HG02678 (cell line): ENCODE measurements at regions not wholly inside any gene's neighbourhood (a gene's known extent, or its start where the extent isn't known, plus 50 kb on each side); places are given as distances from the start of the nearest gene placed in this dataset.

Experiments used
- ATAC-seq: cut with Tn5 transposase; IDR thresholded peaks from one replicate; pipeline ENCODE4 v1.9.1; 2021; ENCODE audit warnings: mild to moderate bottlenecking, moderate library complexity; ENCODE audit not compliant: unreplicated experiment

DNA sequence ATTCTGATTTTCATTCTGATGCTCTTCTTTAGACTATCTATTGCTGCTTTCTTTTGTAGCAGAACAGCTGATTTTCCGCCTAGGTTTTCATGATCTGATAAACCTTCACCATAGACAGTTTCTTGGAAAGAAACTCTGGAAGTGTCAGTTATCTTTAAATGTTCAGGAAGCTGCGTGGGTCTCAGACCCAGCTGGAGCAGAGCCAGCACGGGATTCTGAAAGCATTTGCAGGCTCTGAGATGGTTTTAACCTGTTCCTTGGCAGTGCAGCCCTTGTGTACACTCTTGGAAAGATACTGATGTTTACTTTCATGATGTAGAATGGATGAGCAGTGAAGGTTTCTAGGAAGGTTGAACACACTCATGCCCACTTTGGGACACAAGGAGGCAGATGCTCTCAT lies 178.0 kb upstream of the DMRT1 start:
- no peak for ATAC-seq

DNA sequence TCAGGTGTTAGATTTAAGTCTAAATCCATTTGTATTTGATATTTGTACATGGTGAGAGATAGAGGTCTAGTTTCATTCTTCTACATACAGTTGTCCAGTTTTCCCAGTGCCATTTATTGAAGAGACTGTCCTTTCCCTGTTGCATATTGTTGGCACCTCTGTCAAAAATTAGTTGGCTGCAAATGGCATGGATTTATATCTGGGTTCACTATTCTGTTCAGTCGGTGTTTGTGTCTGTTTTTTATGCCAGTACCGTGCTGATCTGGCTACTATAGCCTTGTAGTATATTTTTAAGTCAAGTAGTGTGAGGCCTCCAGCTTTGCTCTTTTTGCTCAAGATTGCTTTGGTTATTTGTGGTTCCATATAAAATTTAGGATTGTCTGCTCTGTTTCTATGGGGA lies 176.2 kb upstream of the DMRT1 start:
- ATAC-seq: no peak

DNA sequence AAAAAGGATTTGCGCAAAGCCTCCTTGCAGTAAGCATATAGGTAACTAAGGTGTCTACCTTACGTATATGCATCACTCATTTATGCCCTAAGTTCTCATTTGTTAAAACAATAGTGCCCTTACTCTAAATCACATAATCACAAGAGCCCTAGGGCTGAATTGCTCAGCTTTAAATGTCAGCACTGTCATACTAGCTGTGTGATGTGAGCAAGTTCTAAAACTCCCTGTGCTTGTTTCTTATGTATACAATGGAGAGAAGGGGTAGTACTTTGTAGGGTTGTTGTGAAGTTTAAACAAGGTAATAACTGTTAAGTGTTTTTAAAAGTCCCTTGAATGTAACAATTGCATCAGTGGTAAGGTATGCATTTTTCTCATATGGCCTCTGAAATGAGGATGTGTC lies 169.5 kb upstream of the DMRT1 start:
- ATAC-seq: no peak

GRCh38 chr9:672851-673250 lies 168.6 kb upstream of the DMRT1 start:
- no peak for ATAC-seq

- no peak for ATAC-seq
Measured at GRCh38 chr9:673264-673965, 168.1 kb upstream of the DMRT1 start.

GRCh38 chr9:673966-674526 lies 167.5 kb upstream of the DMRT1 start:
- ATAC-seq: no peak

GRCh38 chr9:675697-676370 lies 165.7 kb upstream of the DMRT1 start:
- no peak for ATAC-seq

- no peak for ATAC-seq
Measured at GRCh38 chr9:676780-677438, 164.6 kb upstream of the DMRT1 start.

DNA sequence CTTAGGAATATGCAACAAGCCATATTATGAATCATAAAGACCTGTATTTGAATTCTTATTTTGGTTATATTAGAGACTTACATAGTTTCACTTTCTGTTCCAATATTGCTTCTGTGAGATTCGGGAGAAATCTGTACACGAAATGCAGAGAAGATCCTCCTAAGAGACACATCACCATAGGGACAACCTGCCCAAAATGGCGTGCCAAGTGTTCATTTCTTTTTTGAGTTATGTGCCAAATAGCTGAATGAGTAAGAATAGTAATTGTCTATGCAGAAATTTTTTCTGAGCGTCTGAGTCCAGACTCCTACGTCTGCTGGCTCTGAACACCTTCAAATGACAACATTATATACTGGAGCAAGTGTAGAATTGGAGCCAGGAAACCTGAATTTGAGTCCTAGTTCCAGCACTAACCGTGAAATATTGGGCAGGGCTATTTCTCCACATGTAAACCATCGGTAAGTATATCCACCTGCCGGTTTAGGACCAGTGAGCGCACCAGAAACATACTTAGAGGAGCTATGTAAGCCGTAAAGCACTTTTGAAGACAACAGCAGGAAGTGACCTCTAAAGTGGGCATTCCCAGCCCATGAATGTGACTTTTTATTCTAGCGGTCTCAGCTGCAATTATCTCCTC lies 163.9 kb upstream of the DMRT1 start:
- ATAC-seq: no peak

GRCh38 chr9:678897-679296 lies 162.6 kb upstream of the DMRT1 start:
- ATAC-seq: no peak

GRCh38 chr9:679462-679861 lies 162.0 kb upstream of the DMRT1 start:
- ATAC-seq: no peak

GRCh38 chr9:680106-680505 lies 161.4 kb upstream of the DMRT1 start:
- ATAC-seq: no peak

- ATAC-seq: no peak
Measured at GRCh38 chr9:682633-683508, 158.6 kb upstream of the DMRT1 start.

DNA sequence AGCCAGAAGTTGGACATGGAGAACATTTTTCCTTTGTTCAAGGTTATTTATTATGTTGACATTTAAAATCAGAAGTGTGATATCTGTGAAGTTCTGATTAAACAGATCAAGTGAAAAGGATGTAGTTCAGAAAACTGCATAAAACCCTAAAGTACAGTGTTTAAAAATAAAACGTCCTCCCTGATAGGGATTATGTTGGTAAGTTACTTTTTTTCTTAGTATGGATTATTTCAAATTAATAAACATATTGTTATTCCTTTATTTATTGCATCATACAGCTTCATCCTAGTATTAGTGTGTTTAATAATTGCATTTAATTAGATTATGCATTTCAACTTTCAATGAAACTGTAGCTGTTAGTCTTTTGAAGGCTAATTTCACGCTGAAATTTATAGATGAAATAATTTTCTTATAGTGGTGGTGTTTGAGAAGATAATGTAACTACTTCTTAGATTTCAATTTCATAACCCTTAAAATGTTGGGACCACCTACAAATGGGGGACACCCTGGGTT lies 157.9 kb upstream of the DMRT1 start:
- no peak for ATAC-seq

GRCh38 chr9:684054-684890 lies 157.2 kb upstream of the DMRT1 start:
- no peak for ATAC-seq

DNA sequence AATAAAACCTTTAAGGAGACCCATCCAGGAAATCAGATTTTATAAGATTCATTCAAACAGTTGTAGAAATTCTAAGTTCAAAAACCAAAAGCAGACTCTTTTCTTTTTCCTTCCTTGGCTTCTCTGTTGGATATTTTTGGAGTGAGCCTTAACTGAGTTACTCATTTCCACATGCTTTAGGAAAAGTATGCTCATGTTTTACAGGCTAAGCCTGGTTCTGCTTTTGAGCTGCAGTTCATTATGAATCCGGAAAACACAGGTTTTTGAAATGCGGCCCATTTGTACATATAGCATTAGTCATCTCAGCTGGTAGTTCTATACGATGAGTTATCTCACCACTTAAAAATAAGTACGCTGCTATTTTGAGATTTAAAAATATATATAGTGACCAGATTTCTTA lies 156.6 kb upstream of the DMRT1 start:
- ATAC-seq: no peak

DNA sequence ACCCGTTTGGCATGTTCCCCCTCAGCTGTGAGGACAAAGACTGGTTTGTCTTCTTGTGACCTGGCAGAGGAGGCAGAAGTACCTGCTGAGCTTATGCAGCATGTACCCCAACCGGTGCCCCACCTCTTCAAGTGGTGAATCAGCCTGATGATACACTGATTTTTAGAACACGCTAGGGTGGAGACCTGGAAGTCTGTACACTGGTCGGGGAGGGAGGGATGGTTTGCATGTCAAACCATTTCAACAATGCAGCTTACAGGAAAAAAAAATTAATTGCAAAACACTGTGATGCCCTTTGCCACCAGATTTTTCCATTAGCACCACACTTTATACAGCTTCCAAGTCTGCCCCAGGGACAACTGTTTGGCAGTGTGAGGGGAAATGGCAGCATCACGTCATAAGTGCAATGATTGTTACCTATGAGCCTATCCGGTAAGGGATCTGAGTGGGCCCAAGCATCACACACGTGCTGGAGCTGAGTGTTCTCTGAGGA lies 155.1 kb upstream of the DMRT1 start:
- ATAC-seq: no peak

DNA sequence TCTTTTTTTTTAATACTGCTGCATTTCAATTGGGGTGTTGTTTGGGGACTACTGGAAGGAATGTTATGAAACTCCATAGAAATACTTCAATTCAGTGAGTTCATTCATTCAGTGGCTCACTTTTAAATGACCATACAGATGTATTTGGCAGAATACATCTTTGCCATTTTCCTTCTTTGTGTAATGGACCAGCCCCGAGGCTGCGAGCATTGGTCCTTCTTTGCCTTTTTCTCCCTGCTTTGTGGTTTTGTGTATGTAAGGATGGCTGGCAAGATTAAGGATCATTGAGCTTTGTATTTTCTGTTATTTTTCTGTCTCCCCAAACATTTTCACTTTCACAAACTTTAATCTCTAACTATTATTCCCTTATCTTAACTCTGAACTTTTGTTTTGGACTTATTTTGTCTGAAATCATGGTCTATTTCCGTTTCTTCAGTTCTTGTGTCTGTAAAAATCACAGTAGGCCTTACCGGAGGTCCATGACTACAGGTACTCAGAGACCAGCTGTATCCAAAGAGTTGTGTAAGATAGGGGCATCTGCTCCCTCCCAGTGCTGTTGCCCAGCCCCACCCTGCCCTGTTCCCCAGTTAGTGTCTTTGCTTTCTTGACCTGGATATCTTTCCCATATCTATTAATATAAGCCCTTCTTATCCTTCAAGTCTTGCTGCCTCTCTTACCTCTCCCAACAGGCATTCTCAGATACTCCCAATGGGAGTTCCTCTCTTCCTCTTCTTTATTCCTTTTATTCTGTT lies 154.3 kb upstream of the DMRT1 start:
- ATAC-seq: no peak
